Endodermal cell (in vitro differentiated cells): ENCODE measurements at regions not wholly inside any gene's neighbourhood (a gene's known extent, or its start where the extent isn't known, plus 50 kb on each side); places are given as distances from the start of the nearest gene placed in this dataset.

Experiments used
- DNase-seq: peaks from one replicate; pipeline ENCODE4 v3.0.0-alpha.2; 2017
- H3K27ac ChIP-seq: 2 replicates; pipeline ENCODE4 v1.5.1; 2013; ENCODE audit warnings: mild to moderate bottlenecking, low read depth, low read length, moderate library complexity
- H3K27me3 ChIP-seq: 2 replicates; pipeline ENCODE4 v1.6.1; 2013; ENCODE audit warnings: mild to moderate bottlenecking, low read length, moderate library complexity; ENCODE audit not compliant: insufficient read depth, control insufficient read depth, poor library complexity, severe bottlenecking
- H3K36me3 ChIP-seq: 2 replicates; pipeline ENCODE4 v1.7.0; 2013; ENCODE audit warnings: mild to moderate bottlenecking, low read length, moderate library complexity; ENCODE audit not compliant: control insufficient read depth, insufficient read depth
- H3K4me1 ChIP-seq: one replicate; pipeline ENCODE4 v1.7.0; 2013; ENCODE audit warnings: low read length; ENCODE audit not compliant: control insufficient read depth, insufficient read depth
- H3K4me3 ChIP-seq: 2 replicates; pipeline ENCODE4 v1.5.1; 2013; ENCODE audit warnings: mild to moderate bottlenecking, low read length, moderate library complexity
- H3K9ac ChIP-seq: 2 replicates; pipeline ENCODE4 v1.6.1; 2013; ENCODE audit warnings: mild to moderate bottlenecking, low read length, moderate library complexity; ENCODE audit not compliant: poor library complexity, severe bottlenecking; ENCODE audit errors: extremely low read depth
- H3K9me3 ChIP-seq: 2 replicates; pipeline ENCODE4 v1.6.1; 2013; ENCODE audit warnings: mild to moderate bottlenecking, low read length, moderate library complexity; ENCODE audit not compliant: control insufficient read depth
- H3K27ac Mint-ChIP-seq: 2 replicates; pipeline ENCODE4 v1.8.0; 2020; ENCODE audit warnings: mixed read lengths
- H3K27me3 Mint-ChIP-seq: 2 replicates; pipeline ENCODE4 v1.8.0; 2021; ENCODE audit warnings: mild to moderate bottlenecking, mixed read lengths; ENCODE audit not compliant: insufficient read depth
- H3K36me3 Mint-ChIP-seq: 2 replicates; pipeline ENCODE4 v1.8.0; 2020; ENCODE audit warnings: low read depth, mixed read lengths
- H3K4me1 Mint-ChIP-seq: 2 replicates; pipeline ENCODE4 v1.8.0; 2020; ENCODE audit warnings: mixed read lengths
- H3K4me3 Mint-ChIP-seq: 2 replicates; pipeline ENCODE4 v1.8.0; 2020; ENCODE audit warnings: mild to moderate bottlenecking, moderate library complexity, mixed read lengths
- H3K9me3 Mint-ChIP-seq: 2 replicates; pipeline ENCODE4 v1.8.0; 2020; ENCODE audit warnings: mild to moderate bottlenecking, mixed read lengths
- CTCF ChIP-seq: fragments of 200-600 bp; sonication (generic); conservative IDR thresholded peaks from 2 replicates; pipeline ENCODE4 v1.5.0; 2021; ENCODE audit warnings: antibody characterized with exemption, mild to moderate bottlenecking
- WGBS, 2 experiments: methylation state at CpG; one replicate each; pipeline versions ENCODE4 v1.1.5 to v1.1.7; 2013; ENCODE audit warnings: missing lambda C conversion rate in 2 of 2, mixed read lengths in 1 of 2; ENCODE audit not compliant: insufficient coverage in 1 of 2, insufficient read length in 1 of 2; 5-methylcytosine and 5-hydroxymethylcytosine counted together

GRCh38 chr11:92125321-92125720 lies 99.3 kb upstream of the FAT3 start:
- Histone ChIP-seq H3K9me3 (no peaks in the 10 kb centered on the region), H3K27ac (no peak overlapping the region), H3K9ac (no peak overlapping the region), H3K27me3 (no peaks in the 10 kb centered on the region), H3K4me1 (no peaks in the 10 kb centered on the region), H3K36me3 (no peaks in the 10 kb centered on the region), H3K4me3 (no peak overlapping the region)
- H3K36me3 Mint-ChIP-seq = no peaks in the 10 kb centered on the region
- peaks cover 15% of the 10 kb centered on the region for H3K4me1 Mint-ChIP-seq
- no peaks in the 10 kb centered on the region for H3K27me3 Mint-ChIP-seq
- no peak overlapping the region for H3K27ac Mint-ChIP-seq
- H3K9me3 Mint-ChIP-seq = no peaks in the 10 kb centered on the region
- no peak overlapping the region for H3K4me3 Mint-ChIP-seq
- TF ChIP-seq CTCF = no peak
- DNase-seq = no peak

DNA sequence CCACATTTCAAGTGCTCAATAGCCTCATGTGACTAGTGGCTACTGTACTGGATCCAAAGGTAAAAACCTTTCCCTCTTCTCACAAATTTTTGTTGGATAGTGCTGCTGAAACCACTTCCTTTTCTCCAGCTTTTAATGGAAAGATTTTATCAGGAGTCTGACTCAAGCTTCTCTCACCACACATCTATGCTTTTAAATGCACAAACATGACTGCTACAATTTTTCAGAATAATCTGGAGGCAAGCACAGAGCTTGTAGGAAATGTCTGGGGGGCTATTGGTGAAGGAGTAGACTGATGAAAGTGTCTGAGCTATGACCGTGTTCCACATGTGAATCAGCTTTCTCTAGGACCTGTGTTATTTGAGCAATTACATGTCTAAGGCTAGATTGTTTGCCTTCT lies 101.1 kb upstream of the FAT3 start:
- DNase-seq = no peak
- Mint-ChIP-seq H3K27ac (no peak overlapping the region), H3K4me1 (peaks cover 12% of the 10 kb centered on the region), H3K36me3 (no peaks in the 10 kb centered on the region), H3K27me3 (peaks cover 2% of the 10 kb centered on the region), H3K4me3 (no peak overlapping the region), H3K9me3 (no peaks in the 10 kb centered on the region)
- WGBS, 2 experiments = 100% methylated on average over 1 of the region's 1 CpG
- no peaks in the 10 kb centered on the region for H3K9me3 ChIP-seq
- no peaks in the 10 kb centered on the region for H3K4me1 ChIP-seq
- no peak overlapping the region for H3K9ac ChIP-seq
- no peaks in the 10 kb centered on the region for H3K27me3 ChIP-seq
- TF ChIP-seq CTCF = no peak
- no peaks in the 10 kb centered on the region for H3K36me3 ChIP-seq
- no peak overlapping the region for H3K27ac ChIP-seq
- no peak overlapping the region for H3K4me3 ChIP-seq

DNA sequence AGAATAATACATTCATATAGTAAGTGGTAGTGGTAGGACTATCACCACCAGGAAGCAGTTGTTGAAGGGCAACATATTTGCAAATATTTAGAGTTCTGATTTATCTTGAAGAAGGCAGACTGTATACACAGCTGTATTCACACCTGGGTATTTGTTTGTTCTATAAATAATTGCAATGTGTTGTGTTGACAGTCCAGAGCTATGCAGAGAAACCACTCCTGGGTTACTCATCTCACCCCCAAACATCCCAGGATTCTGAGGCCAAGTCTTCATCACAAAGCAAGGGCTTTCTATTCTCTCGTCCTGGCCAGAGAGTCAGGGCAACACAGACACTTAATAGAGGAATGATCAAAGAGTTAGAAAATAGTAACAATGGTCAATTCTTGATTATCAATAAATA lies 102.1 kb upstream of the FAT3 start:
- H3K27ac ChIP-seq = no peak overlapping the region

More for the DNA sequence above, 102.1 kb upstream of the FAT3 start:
- H3K27ac Mint-ChIP-seq = no peak overlapping the region
- Histone ChIP-seq H3K9ac (no peak overlapping the region), H3K36me3 (no peaks in the 10 kb centered on the region), H3K4me3 (no peak overlapping the region), H3K4me1 (no peaks in the 10 kb centered on the region), H3K27me3 (no peaks in the 10 kb centered on the region), H3K9me3 (no peaks in the 10 kb centered on the region)
- WGBS, 2 experiments = 100% methylated on average over 1 of the region's 1 CpG; no CpG with 5 or more reads in 1 of the 2 experiments
- no peak overlapping the region for H3K4me3 Mint-ChIP-seq
- H3K9me3 Mint-ChIP-seq = no peaks in the 10 kb centered on the region
- peaks cover 12% of the 10 kb centered on the region for H3K4me1 Mint-ChIP-seq
- no peak for TF ChIP-seq CTCF
- DNase-seq = no peak
- no peaks in the 10 kb centered on the region for H3K36me3 Mint-ChIP-seq
- H3K27me3 Mint-ChIP-seq = peaks cover 2% of the 10 kb centered on the region
